Cardiac fibroblast (primary cell): ENCODE measurements at regions not wholly inside any gene's neighbourhood (a gene's known extent, or its start where the extent isn't known, plus 50 kb on each side); places are given as distances from the start of the nearest gene placed in this dataset.

ENCODE experiments used
- DNase-seq, 2 donors: peaks; one replicate each; pipeline versions ENCODE4 v3.0.0 to v3.0.0-alpha.2; 2010; ENCODE audit warnings: low read depth in 2 of 2
- H3K4me3 ChIP-seq, 2 donors: replicated peaks in 1 of 2; 1 replicate in 1 of 2; 2 replicates in 1 of 2; pipeline ENCODE4 v1.5.1; 2011; ENCODE audit warnings: low read depth in 2 of 2, low read length in 2 of 2, mild to moderate bottlenecking in 2 of 2, moderate library complexity in 1 of 2
- CTCF ChIP-seq: IDR thresholded peaks from one replicate; pipeline ENCODE4 v1.5.1; 2011; ENCODE audit warnings: low read depth, mild to moderate bottlenecking, low read length, inconsistent platforms

- TF ChIP-seq CTCF: no peak
- no peak overlapping the region for H3K4me3 ChIP-seq
Observed at GRCh38 chr3:139286241-139286640, 57.6 kb upstream of the MRPS22 start.

GRCh38 chr3:139286825-139287224, 57.0 kb upstream of the MRPS22 start:
- DNase-seq: no peak
- TF ChIP-seq CTCF: no peak
- no peak overlapping the region for H3K4me3 ChIP-seq

More at GRCh38 chr3:139286241-139286640, 57.6 kb upstream of the MRPS22 start:
- no peak for DNase-seq

- DNase-seq: no peak
- TF ChIP-seq CTCF: no peak
- H3K4me3 ChIP-seq: no peak overlapping the region
Observed at GRCh38 chr3:139287557-139287956, 56.3 kb upstream of the MRPS22 start.

GRCh38 chr3:139288266-139288821, 55.5 kb upstream of the MRPS22 start:
- no peak for DNase-seq
- H3K4me3 ChIP-seq: no peak overlapping the region
- TF ChIP-seq CTCF: no peak

GRCh38 chr3:139289860-139290524, 53.8 kb upstream of the MRPS22 start:
- no peak for DNase-seq
- no peak overlapping the region for H3K4me3 ChIP-seq
- TF ChIP-seq CTCF: no peak

GRCh38 chr3:139291276-139292051, 52.4 kb upstream of the MRPS22 start:
- DNase-seq: no peak
- no peak for TF ChIP-seq CTCF

More at GRCh38 chr3:139291276-139292051, 52.4 kb upstream of the MRPS22 start:
- H3K4me3 ChIP-seq: no peak overlapping the region
